ENCODE measurements at regions not wholly inside any gene's neighbourhood (a gene's known extent, or its start where the extent isn't known, plus 50 kb on each side); places are given as distances from the start of the nearest gene placed in this dataset.

DNA sequence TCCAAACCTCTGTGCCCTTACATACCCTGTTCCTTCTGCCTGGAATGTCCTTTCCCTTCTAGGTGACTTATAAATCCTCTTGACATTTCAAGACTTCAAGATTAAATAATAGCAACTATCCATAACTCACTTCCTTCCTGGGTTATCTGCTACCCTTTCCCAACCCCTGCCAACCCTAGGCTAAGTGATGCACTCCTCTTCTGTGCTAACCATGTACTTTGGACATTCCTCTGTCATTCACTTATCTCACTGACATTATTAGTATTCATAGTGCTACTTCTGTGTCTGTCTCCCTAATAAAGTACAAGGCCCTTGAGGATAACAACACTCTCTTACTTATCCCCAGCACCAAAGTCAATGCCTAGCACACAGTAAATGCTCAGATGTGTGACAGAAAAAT, 307.1 kb downstream of the ENC1 start:
- TF ChIP-seq, protein P1, sequence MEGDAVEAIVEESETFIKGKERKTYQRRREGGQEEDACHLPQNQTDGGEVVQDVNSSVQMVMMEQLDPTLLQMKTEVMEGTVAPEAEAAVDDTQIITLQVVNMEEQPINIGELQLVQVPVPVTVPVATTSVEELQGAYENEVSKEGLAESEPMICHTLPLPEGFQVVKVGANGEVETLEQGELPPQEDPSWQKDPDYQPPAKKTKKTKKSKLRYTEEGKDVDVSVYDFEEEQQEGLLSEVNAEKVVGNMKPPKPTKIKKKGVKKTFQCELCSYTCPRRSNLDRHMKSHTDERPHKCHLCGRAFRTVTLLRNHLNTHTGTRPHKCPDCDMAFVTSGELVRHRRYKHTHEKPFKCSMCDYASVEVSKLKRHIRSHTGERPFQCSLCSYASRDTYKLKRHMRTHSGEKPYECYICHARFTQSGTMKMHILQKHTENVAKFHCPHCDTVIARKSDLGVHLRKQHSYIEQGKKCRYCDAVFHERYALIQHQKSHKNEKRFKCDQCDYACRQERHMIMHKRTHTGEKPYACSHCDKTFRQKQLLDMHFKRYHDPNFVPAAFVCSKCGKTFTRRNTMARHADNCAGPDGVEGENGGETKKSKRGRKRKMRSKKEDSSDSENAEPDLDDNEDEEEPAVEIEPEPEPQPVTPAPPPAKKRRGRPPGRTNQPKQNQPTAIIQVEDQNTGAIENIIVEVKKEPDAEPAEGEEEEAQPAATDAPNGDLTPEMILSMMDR (IDR thresholded peaks at IDR 0.05; ENCODE audit: low read depth, low read length): no peak
- ChIA-PET CTCF (no interaction called here), POLR2A (no interaction called here)
- Histone ChIP-seq H3K27ac (ENCODE audit: low read depth, low read length) (no peak overlapping the region), H3K4me3 (ENCODE audit: low read depth, low read length) (no peak overlapping the region), H3K9me3 (ENCODE audit: control insufficient read depth, insufficient read depth, low read length) (no peaks in the 10 kb centered on the region), H3K27me3 (ENCODE audit: control insufficient read depth, insufficient read depth, low read length) (no peaks in the 10 kb centered on the region)
- DNase-seq (ENCODE audit: low read depth, low spot score): no peak

DNA sequence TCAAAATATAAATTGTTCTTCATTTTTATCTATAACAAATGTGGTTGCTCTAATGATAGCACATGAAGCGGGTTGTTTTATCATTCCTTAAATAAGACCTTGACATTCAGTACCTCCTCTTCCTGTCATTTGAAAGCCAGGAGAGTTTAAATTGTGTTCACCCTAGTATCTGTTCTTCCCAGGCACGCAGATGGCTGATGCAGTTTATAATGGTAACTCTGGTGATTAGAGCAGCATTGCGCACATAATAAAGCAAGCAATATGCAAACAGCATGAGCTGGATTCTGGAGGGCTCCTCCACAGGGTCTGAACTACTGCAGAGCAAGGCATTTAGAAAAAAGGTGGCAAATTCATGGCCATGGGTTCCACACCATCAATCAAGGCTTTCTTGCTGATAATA, 307.8 kb downstream of the ENC1 start:
- ChIA-PET POLR2A (no interaction called here), CTCF (no interaction called here)
- no peaks in the 10 kb centered on the region for H3K9me3 ChIP-seq (ENCODE audit: control insufficient read depth, insufficient read depth, low read length)
- TF ChIP-seq, protein P1 (IDR thresholded peaks at IDR 0.05; ENCODE audit: low read depth, low read length): no peak
- no peak overlapping the region for H3K4me3 ChIP-seq (ENCODE audit: low read depth, low read length)
- no peak for DNase-seq (ENCODE audit: low read depth, low spot score)
- no peak overlapping the region for H3K27ac ChIP-seq (ENCODE audit: low read depth, low read length)
- no peaks in the 10 kb centered on the region for H3K27me3 ChIP-seq (ENCODE audit: control insufficient read depth, insufficient read depth, low read length)

DNA sequence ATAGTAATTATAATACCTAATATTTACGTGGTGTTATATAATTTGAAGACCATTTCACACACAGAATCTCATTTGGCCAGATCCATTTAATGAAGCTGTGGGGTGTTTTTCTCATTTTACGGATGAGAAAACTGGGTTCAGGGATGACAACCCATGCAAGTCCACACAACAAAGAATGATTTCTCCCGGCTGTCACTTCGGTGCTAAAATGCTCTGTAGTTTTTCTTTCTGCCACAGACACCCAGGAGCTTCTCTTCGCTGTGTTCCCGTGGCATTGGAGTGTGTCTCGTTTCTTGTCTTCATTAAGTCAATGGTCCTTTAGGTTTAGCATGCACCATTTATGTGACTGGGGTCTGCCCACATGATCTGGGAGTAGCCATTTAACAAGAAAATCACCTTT, 308.5 kb downstream of the ENC1 start:
- no peak overlapping the region for H3K4me3 ChIP-seq (ENCODE audit: low read depth, low read length)
- no peak for DNase-seq (ENCODE audit: low read depth, low spot score)
- POLR2A ChIA-PET: no interaction called here
- no peaks in the 10 kb centered on the region for H3K9me3 ChIP-seq (ENCODE audit: control insufficient read depth, insufficient read depth, low read length)
- CTCF ChIA-PET: no interaction called here
- H3K27me3 ChIP-seq (ENCODE audit: control insufficient read depth, insufficient read depth, low read length): no peaks in the 10 kb centered on the region
- no peak overlapping the region for H3K27ac ChIP-seq (ENCODE audit: low read depth, low read length)
- TF ChIP-seq, protein P1 (IDR thresholded peaks at IDR 0.05; ENCODE audit: low read depth, low read length): no peak

DNA sequence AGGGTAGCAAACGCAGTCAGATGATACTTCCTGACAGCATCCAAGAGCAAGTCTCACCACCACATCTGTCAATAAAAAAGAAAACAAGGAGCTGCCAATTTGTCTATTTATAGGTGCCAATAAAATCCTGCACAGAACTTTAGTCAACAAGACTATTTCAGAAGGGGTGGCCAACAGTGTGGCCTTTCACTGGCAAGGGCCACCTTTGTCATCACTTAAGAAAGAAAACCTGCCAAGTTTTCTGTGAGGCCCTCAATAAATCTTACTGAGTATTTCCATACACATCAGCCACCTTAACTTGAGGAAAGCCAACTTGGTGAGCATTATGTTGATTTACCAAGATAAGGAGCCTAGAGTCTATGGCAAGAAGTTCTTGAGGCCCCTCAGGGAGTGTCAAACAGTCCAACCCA, 312.3 kb downstream of the ENC1 start:
- DNase-seq (ENCODE audit: low read depth, low spot score): no peak
- Histone ChIP-seq H3K27me3 (ENCODE audit: control insufficient read depth, insufficient read depth, low read length) (peaks cover 2% of the 10 kb centered on the region), H3K9me3 (ENCODE audit: control insufficient read depth, insufficient read depth, low read length) (no peaks in the 10 kb centered on the region), H3K27ac (ENCODE audit: low read depth, low read length) (no peak overlapping the region), H3K4me3 (ENCODE audit: low read depth, low read length) (no peak overlapping the region)
- CTCF ChIA-PET: no interaction called here
- POLR2A ChIA-PET: no interaction called here
- TF ChIP-seq, protein P1 (IDR thresholded peaks at IDR 0.05; ENCODE audit: low read depth, low read length): no peak

DNA sequence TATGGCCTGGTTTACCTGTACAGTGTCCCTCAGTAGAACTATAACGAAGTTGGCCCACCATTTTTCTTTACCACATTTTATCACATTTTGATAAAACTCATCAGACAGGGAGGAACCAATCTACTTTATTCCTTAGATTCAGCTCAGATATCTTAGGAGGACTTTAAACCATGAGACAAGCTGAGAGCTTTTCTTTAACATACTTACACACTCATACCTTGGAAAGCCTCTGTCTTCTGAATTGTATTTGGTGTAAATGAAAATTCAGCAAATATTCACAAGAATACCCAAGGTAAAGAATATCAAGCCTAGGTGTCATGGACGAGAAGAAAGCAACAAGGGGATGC, 313.2 kb downstream of the ENC1 start:
- DNase-seq (ENCODE audit: low read depth, low spot score): no peak
- TF ChIP-seq, protein P1 (IDR thresholded peaks at IDR 0.05; ENCODE audit: low read depth, low read length): no peak
- ChIA-PET CTCF (no interaction called here), POLR2A (no interaction called here)
- Histone ChIP-seq H3K4me3 (ENCODE audit: low read depth, low read length) (no peak overlapping the region), H3K27ac (ENCODE audit: low read depth, low read length) (no peak overlapping the region), H3K27me3 (ENCODE audit: control insufficient read depth, insufficient read depth, low read length) (peaks cover 2% of the 10 kb centered on the region), H3K9me3 (ENCODE audit: control insufficient read depth, insufficient read depth, low read length) (no peaks in the 10 kb centered on the region)
